Glutamatergic neuron (in vitro differentiated cells): ENCODE measurements at regions not wholly inside any gene's neighbourhood (a gene's known extent, or its start where the extent isn't known, plus 50 kb on each side); places are given as distances from the start of the nearest gene placed in this dataset.

Experiments
- DNase-seq: peaks from one replicate; pipeline ENCODE4 v3.0.0; 2022
- H3K27ac Mint-ChIP-seq: one replicate; pipeline ENCODE4 v1.8.0; 2020; ENCODE audit warnings: mild to moderate bottlenecking, mixed read lengths, inconsistent platforms; ENCODE audit not compliant: unreplicated experiment
- H3K27me3 Mint-ChIP-seq: one replicate; pipeline ENCODE4 v1.8.0; 2020; ENCODE audit warnings: mild to moderate bottlenecking, moderate library complexity, mixed read lengths, inconsistent platforms; ENCODE audit not compliant: unreplicated experiment
- H3K36me3 Mint-ChIP-seq: one replicate; pipeline ENCODE4 v1.8.0; 2020; ENCODE audit warnings: mild to moderate bottlenecking, mixed read lengths, inconsistent platforms; ENCODE audit not compliant: unreplicated experiment
- H3K4me1 Mint-ChIP-seq: one replicate; pipeline ENCODE4 v1.8.0; 2020; ENCODE audit warnings: mild to moderate bottlenecking, low read depth, mixed read lengths, inconsistent platforms; ENCODE audit not compliant: unreplicated experiment
- H3K4me3 Mint-ChIP-seq: one replicate; pipeline ENCODE4 v1.8.0; 2020; ENCODE audit warnings: mild to moderate bottlenecking, mixed read lengths, inconsistent platforms; ENCODE audit not compliant: unreplicated experiment
- H3K9me3 Mint-ChIP-seq: one replicate; pipeline ENCODE4 v1.8.0; 2020; ENCODE audit warnings: mild to moderate bottlenecking, moderate library complexity, mixed read lengths, inconsistent platforms; ENCODE audit not compliant: unreplicated experiment
- CTCF ChIP-seq: fragments of 200-600 bp; sonication (generic); IDR thresholded peaks from one replicate; pipeline ENCODE4 v1.5.0; 2021; ENCODE audit not compliant: partially characterized antibody, unreplicated experiment

DNA sequence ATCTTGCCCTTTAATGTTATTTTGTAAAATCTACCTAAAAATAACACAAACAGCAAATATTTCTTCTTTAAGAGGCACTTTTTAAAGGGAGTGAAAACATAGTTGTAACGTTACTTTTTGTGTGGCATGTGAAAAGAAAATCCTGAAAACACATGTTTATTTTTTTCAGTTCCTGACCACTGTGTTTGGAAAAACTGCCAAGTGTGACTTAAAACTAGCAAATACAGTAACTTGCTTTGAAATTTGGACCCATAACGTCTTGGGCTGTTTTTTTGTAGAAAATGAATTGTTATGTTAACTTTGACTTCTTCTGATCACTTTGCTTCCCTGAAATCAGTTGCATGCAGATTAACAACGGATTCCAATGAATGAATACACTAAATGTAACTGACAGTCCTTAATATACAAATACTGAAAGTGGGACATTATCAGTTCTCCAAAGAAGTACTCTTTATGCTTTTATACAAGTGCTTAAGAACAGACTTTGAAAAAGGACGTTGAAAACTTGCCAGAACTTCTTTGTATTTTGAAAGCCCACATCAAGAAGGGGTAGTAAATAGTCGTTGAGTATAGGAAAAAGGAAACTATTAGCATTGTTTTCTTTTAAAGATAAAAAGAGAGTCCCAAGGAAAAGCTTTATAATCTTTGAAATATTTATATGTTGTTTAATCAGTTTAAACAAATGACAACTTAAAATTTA is 96.1 kb upstream of the ZEB2 start:
- Mint-ChIP-seq H3K9me3 (no peaks in the 10 kb centered on the region), H3K4me1 (no peaks in the 10 kb centered on the region), H3K36me3 (peaks cover 5% of the 10 kb centered on the region), H3K27ac (no peak overlapping the region), H3K27me3 (peaks cover 3% of the 10 kb centered on the region), H3K4me3 (no peak overlapping the region)
- no peak for DNase-seq
- no peak for TF ChIP-seq CTCF

DNA sequence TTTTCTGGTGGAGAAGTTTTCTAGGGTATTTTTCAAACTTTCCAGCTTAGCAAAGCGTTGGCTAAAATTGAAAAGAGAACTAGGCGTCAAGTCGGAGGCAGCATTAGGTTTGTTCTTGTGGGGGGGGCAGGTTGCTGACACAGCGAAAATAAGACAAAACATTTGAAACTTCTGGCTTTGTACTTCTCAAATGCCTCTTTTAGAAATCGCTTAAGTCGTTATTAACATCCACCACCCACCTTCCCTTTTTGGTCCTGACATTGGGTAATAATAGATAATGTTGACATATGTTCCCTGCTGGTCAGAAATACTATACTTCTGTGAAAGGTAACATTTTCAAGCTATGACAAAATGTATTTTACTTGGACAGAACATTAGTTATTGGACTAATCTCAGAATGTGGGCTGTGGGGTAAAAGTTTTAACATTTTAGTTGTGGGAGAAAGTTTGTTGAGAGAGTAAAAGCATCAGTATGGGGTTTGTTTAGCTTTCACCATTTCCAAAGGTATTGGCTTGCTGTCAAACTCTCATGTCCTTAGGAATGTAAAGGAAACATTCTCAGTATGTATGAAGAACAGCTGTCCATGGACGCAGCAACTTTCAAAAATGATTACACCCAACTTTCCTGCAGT is 88.1 kb upstream of the ZEB2 start:
- no peaks in the 10 kb centered on the region for H3K27me3 Mint-ChIP-seq
- H3K36me3 Mint-ChIP-seq = no peaks in the 10 kb centered on the region
- H3K4me3 Mint-ChIP-seq = no peak overlapping the region
- no peak overlapping the region for H3K27ac Mint-ChIP-seq
- H3K9me3 Mint-ChIP-seq = no peaks in the 10 kb centered on the region
- no peaks in the 10 kb centered on the region for H3K4me1 Mint-ChIP-seq
- TF ChIP-seq CTCF = no peak
- no peak for DNase-seq

DNA sequence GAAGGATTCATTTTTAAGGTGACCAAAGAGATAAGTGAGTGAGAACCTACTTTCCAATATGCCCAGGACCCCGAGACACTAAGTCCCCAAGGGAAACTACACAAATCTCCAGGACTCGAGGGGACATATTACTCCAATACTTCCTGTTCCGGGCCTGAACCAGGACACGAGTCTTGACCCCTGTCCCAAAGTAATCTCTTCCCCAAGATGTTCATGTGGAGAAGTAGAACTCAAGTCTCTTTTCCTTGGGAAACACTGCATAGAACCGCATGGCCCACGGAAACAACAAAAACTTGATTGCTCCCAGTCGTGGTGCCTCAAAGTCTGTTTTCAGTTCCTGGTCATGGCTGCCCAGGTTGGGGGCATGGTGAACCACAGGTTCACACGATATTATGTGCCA is 87.2 kb upstream of the ZEB2 start:
- no peaks in the 10 kb centered on the region for H3K9me3 Mint-ChIP-seq
- TF ChIP-seq CTCF = no peak
- H3K27ac Mint-ChIP-seq = no peak overlapping the region

GRCh38 chr2:144606466-144607095 is 86.7 kb upstream of the ZEB2 start:
- Mint-ChIP-seq H3K4me3 (no peak overlapping the region), H3K4me1 (no peaks in the 10 kb centered on the region), H3K27ac (no peak overlapping the region), H3K36me3 (no peaks in the 10 kb centered on the region), H3K27me3 (no peaks in the 10 kb centered on the region), H3K9me3 (no peaks in the 10 kb centered on the region)
- no peak for TF ChIP-seq CTCF
- DNase-seq = no peak

More for the DNA sequence above, 87.2 kb upstream of the ZEB2 start:
- DNase-seq = no peak
- Mint-ChIP-seq H3K36me3 (no peaks in the 10 kb centered on the region), H3K4me3 (no peak overlapping the region), H3K27me3 (no peaks in the 10 kb centered on the region), H3K4me1 (no peaks in the 10 kb centered on the region)
